COLO668 (cell line): ENCODE measurements at regions not wholly inside any gene's neighbourhood (a gene's known extent, or its start where the extent isn't known, plus 50 kb on each side); places are given as distances from the start of the nearest gene placed in this dataset.
"Not testable (repeated sequence)": the region's sequence is repeated elsewhere in the genome, so short reads cannot be mapped to it uniquely, and the experiment has no call there.

Source experiments
- DNase-seq: peaks from one replicate; lab custom pipeline; 2025; ENCODE audit not compliant: unreplicated experiment; lab: John Stamatoyannopoulos, UW

DNA sequence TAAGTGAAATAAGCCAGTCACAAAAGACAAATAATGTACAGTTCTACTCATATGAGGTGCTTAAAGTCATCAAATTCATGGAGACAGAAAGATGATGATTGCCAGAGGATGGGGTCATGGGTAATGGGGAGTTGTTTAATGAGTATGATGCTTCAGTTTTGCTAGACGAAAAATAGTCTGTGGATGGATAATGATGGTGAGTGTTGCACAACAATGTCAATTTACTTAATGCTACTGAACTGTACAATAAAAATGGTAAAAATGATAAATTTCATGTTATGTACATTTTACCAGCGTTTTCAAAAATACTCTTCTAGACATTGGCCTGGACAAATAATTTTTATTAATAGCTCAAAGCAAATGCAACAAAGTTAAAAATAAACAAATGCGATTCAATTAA lies 118.5 kb upstream of the KYNU start:
- no peak for DNase-seq

DNA sequence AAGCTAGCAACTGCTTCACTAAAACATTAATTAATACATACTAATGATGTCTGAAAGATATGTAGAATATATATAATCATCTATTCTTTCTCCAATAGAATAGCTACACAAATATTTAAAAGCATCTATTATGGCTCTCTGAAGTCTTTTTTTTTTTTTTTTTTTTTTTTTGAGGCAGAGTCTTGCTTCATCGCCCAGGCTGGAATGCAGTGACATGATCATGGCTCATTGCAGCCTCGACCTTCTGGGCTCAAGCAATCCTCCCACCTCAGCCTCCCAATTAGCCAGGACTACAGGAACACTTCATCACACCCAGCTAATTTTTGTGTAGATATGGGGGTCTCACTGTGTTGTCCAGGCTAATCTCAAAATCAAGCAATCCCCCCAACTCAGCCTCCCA lies 120.4 kb upstream of the KYNU start:
- no peak for DNase-seq

DNA sequence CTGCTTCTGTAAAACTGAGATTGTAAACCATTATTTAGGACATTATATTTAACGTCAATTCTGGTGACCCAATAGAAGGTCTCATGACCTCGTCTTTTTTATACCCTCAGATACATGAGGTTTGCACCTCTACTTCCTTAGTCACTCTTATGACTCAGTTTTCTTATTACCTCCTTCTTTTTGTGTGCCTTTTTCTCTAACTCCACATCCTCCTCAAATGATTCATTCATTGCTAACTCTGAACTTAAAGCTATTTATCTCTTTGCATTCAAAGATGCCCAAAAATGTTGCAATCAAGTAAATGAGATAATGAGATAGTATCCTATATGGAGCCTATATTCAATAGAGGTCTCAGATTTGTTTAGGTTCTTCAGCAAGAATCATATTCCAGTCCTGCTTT lies 121.0 kb upstream of the KYNU start:
- no peak for DNase-seq

DNA sequence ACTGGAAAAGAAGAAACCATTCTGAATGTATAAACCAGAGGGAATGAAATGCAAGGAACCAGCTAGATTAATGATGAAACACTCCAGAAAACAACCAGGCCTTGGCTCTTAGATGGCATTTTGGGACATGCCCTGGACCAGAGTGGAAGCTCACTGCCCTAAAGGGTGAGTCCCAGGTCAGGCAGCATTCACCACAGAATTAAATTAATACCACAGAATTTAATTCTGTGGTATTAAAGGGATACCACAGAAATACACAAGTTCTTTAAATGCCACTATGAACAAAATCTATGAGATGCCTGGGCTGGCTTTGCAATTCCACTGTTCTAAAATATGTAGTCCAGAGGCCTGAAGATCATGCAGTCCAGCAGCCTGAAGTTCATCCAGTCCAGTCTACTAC lies 122.3 kb upstream of the KYNU start:
- no peak for DNase-seq

DNA sequence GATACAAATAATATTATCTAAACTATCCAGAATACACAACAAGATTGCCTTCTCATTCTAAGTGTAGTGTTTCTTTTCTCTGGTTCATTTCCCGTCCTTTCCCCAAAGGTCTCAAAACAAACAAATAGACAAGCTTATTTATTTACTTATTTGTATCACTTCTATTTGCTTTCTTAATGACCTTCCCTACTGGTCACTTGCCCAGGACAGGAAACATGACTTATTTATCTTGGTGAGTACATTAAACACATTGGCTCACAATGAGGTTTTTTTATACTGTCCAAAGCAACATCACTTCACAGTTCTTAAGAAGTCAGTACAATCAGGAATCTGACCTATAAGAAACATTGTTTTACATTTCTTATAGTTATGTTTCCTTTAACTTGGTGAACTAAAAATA lies 123.3 kb upstream of the KYNU start:
- no peak for DNase-seq

DNA sequence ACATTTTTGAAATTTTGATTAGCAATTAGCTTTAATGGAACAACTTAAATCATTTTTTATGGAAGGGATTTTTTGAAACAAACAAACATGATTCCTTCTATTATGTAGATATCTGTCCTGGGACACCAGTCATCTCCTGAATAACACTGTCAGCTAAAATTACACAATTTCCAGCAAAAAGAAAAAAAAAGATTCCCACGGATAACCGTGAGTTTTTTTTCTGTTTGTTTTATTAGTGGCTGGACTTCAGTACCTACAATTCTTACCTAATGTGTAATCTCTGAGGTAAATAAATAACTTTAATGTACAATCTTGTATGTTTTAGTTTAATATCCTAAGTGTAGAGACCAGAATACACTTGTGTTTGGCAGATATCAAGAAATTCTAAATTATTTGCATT lies 126.6 kb upstream of the KYNU start:
- DNase-seq, result no peak

DNA sequence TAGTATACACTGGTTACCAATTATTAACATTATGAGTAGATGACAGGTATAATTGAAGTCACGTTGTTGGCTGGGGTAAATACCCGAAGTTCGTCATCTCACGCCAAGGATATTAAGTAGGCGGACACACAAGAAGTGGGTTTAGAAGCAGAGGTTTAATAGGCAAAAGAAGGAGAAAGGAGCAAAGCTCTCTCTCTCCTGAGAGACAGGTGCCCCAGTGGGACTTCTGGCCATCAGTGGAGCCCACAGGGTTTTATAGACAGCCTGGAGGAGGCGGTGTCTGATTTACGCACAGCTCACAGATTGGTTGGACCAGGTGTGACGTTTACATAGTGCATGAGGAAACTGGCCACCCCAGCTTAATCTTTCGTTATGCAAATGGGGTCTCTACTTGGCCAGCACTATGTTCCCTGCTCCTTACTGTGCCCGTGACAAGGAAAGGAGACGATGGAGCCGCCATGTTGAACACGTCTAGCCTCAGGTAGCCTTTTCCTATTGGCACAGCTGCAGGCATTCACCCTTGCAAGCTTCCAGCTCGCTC lies 128.8 kb upstream of the KYNU start:
- no peak for DNase-seq

DNA sequence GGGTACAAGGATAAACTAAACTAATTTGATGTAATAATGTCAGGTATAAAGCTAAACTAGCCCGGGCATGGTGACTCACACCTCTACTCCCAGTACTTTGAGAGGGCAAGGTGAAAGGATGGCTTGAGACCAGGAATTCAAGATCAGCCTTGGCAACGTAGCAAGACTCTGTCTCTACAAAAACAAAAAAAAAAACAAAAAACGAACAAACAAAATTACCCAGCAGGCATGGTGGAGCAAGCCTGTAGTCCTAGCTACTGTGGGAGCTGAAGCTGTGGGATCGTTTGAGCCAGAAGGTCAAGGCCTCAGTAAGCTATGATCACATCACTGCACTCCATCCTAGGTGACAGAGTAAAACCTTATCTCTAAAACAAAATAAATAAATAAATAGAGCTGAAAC lies 131.8 kb upstream of the KYNU start:
- no peak for DNase-seq

DNA sequence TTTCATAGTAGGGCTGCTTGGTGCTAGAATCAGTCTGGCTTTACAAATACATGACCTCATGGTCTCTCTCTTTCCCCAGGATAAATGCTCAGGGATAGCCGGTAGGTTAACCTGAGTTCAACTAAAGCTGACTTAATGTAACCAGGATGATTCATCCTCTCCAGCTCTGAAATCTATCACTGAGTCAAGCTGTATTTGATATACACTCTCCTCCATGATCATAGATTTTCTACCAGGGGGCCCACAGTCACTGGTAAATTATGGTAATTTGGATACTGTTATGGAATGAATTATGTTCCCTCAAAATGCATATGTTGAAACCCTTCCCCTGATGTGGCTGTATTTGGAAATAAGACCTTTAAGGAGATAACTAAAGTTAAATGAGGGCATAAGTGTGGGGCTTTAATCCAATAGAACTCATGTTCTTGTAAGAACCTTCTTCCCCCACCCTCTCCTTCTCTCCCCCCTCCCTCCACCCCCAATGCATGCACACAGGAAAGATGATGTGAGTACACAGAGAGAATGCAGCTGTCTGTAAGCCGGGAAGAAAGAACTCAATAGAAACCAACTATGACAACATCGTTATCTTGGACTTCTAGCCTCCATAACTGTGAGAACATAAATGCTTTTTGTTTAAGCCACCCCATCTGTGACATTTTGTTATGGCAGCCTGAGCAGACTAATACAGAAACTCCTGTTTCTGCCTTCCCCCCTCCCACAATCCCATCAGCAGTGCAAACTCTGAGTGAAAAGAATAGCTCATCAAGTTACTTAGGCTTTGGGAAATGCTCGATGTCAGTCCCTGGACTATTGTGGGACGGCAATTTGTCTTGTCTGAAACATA lies 134.9 kb upstream of the KYNU start:
- no peak for DNase-seq

DNA sequence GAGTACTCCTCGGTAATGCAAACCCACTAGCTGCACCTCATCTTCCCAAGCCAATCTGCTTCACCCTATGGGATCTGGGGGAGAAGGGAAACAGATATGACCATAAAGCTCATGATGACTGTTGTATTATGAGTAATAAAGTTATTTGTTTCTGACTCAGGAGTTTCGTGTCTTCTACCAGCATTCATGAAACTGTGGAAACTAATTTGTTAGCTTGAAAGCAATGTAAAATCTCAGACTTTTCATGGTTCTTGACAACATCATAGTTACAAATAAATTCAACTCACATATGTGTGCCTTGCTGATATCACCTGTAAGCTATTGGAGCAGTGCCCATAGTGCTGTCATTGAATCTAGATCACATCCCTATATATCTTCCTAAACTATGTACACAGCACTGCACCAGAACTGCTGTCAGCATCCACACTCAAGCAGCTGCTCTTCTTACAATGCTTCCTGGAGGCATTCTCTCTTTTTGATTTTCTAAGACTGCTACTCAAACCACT lies 135.6 kb upstream of the KYNU start:
- DNase-seq, result no peak

DNA sequence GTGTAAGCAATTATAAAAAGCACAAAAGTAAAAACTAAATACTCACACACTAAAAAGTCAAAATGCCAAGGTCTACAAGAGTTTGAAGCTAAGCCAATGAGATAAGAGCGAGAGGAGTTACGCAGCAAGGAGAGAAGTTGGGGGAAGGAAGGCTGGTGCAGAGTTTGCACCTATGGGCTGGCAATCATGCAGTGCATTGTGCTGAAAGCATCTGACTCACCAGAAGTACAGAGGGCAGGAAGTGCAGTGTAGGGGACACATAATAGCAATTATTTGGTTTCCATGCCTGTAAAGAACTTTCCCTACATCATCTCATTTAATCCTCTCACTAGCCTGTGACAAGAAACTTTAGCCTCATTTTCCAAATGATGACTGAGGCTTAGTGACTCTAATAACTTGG lies 142.7 kb upstream of the KYNU start:
- no peak for DNase-seq

DNA sequence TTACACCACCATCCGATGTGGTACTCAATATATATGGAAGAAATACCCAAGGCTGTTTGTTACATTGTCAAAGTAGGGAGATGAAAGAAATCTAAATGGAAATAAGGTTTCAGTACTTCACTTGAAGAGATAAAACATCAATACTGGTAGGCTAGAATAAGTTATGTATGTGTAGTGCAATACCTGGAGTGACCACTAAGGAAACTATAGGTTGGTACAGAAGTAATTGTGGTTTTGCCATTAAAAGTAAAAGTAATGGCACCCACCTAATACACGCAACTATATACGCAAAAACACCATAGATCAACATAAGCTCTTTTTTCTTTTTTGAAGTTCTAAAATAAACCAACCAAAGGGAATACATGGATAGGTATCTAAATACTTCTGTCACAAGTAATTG lies 143.2 kb upstream of the KYNU start:
- no peak for DNase-seq

DNA sequence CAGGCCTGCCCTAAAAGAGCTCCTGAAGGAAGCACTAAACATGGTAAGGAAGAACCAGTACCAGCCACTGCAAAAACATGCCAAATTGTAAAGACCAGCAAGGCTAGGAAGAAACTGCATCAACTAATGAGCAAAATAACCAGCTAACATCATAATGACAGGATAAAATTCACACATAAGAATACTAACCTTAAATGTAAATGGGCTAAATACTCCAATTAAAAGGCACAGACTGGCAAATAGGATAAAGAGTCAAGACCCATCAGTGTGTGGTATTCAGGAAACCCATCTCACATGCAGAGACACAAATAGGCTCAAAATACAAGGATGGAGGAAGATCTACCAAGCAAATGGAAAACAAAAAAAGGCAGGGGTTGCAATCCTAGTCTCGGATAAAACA lies 147.7 kb upstream of the KYNU start:
- not testable (repeated sequence) for DNase-seq

DNA sequence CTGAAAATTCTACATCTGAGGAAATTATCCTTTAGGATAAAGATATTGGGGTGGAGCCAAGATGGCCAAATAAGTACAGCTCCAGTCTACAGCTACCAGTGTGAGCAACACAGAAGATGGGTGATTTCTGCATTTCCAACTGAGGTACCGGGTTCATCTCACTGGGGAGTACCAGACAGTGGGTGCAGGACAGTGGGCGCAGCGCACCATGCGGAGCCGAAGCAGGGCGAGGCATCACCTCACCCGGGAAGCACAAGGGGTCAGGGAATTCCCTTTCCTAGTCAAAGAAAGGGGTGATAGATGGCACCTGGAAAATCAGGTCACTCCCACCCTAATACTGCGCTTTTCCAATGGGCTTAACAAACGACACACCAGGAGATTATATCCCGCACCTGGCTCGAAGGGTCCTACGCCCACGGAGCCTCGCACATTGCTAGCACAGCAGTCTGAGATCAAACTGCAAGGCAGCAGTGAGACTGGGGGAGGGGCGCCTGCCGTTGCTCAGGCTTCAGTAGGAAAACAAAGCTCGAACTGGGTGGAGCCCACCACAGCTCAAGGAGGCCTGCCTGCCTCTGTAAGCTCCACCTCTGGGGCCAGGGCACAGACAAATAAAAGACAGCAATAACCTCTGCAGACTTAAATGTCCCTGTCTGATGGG lies 149.5 kb upstream of the KYNU start:
- DNase-seq, result not testable (repeated sequence)

DNA sequence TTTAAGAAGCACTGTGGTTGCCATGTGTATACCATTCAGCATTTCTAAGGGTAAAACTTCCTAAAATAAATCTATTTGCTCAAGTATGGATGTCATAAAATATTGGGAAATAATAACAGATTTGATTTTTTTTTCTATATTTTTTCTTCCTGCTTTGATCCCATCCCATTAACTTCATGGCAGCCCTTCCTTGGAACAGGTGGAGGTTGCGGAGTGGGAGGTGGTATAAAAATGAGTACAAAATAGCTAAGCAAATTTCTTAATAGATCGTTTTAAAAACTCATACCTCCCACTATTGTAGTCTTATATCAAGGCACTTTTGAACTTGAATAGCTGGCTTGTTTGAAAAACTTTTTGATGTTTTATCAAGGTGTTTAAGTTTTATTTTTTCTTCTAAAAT lies 152.1 kb upstream of the KYNU start:
- DNase-seq, result no peak

DNA sequence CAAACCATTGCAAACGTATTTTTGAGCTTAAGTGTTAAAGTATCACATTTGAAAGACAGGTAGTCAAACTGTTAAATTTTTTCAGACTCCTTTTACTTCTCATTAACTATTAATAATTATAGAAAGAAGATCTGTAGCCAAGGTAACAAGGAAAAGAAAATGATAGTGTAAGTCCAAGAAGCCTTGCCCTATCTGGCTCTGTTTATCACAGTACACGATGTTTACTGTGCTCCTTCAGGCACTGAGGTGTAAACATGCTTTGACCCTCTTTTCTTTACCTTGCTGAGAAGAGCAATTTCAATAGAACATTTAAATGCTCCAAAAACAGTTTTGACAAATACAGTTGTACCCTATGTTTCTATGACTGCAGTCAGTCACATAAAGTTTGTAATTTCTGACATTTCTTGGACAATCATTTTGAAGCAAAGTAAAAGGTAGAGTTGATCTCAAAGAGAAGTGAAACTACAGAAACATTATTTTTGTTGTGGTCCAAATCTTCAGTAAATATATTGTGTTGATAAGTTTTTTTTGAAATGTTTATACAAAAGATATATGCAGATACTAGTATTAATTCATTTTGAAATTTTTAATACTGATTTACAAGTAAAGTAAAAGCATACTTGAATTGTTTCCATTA lies 152.6 kb upstream of the KYNU start:
- DNase-seq, result no peak

DNA sequence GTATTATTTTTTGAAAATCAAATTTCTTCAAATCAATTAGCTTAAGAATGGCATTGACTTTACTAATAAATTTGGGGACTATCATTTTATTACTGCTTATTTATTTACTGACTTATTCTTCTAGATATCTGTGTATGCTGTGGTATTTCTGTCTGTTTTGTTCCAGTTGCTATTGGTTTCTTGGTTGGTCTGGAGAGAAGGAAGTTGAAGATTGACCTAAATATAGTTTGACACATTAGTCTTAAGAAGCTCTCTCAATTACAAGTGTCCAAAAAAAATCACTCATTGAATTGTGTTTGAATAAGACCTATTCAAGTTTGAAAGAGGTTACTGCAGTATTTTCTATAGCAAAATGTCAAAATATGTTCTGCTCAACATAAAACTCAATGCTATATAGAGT lies 153.3 kb upstream of the KYNU start:
- DNase-seq, result no peak

DNA sequence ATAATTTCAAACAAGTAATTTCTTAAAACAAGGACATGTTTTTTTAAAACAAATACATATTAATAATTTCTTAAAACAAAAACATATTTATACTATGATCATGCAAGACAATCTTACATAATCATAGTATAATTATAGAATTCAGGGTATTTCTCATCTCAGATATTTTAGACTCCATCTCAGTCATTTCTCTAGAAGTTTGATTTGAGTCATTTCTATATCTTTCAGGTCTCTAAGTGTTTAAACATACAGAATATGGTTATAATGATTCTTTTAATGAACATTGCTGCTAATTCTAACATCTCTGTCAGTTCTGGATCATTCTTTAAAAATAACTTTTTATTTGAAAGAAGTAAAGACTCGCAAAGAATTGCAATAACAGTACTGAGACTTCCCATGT lies 154.2 kb upstream of the KYNU start:
- no peak for DNase-seq

DNA sequence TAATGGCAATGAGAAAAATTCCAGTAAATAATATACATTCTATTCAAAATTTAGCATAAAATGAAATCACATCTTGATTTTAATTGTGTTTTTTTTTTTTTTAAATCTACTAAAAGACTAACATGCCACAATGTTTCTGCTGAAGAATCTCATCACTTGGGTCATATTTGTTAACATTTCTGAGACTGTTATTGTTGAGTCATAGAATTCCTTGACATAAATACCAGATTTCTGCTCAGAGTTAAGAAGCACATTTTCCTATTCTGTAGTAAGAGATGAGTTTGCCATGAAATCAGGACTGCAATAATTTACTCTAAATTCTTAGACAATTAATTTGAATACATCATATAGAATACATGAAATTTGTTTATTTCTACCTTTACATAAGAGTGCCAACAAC lies 154.9 kb upstream of the KYNU start:
- no peak for DNase-seq

DNA sequence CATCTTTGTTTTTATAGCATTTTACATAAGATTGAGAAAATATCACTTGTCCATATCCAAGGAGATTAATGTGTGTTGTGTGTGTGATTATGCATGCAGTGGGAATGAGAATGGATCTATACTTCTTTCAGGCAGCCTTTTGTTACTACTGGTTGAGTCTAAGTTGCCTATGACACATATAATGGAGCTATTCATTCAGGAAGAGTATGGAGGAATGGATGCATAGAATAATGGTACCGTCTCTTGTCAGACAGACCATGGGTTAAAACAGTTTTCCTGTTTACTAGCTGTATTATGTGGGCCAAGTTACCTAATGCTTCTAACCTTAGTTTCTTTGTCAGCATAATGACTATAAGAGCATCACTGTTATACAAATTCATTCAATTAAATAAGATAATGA lies 155.4 kb upstream of the KYNU start:
- no peak for DNase-seq

DNA sequence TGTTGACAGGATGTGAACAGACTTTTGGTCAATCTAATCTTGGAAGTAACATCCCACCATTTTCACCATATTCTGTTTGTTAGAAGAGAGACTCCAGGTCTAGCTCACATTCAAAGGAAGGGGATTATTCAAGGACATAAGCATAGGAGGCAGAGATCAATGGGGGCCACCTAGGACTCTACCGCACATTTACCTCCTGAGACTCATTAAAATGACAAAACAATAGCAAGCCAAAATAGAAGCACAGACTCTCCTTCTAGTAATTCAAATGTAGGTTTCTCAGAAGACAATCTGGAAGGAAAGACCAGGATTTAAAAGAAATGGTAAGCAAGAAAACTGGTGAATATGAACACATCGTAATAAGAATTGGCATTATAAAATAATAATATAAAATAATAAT lies 156.4 kb upstream of the KYNU start:
- no peak for DNase-seq

DNA sequence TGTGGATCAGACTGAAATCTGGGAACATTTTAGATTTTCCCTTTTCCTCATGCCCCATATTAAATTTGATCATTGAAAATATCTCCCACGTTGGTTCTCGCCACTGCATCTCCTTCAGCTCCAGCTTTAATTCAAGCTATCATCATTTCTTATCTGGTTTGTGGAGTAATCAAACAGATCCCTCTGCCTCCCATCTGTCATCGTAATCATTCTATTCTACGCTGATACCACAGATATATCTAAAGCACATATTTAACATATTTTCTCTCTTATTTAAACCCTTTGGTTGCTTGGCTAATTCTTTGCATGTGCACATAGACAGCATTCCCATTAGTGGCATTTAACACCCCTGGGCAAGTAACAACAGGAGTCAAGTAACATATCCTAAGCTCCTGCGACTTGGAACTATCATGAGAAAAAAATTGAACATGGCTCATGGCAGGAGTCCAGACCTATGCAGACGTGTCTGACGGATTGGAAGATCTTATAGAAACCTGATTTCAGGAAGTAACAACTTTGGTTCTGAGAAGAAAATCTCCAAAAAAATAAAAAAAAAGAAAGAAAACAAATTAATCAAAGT lies 158.8 kb upstream of the KYNU start:
- no peak for DNase-seq
